GM12878 (cell line): ENCODE measurements at regions not wholly inside any gene's neighbourhood (a gene's known extent, or its start where the extent isn't known, plus 50 kb on each side); places are given as distances from the start of the nearest gene placed in this dataset.

ENCODE experiments used
- ATAC-seq: fragments of 200-7000 bp; cut with Tn5 transposase; 3 replicates; pipeline ENCODE4 v1.9.1; 2020; ENCODE audit warnings: mild to moderate bottlenecking, moderate library complexity
- BruUV-seq: library from RNA; stranded (reverse); fragments of 400-500 nt; replicated peaks from 2 replicates; lab custom pipeline; 2021; lab: Mats Ljungman, UMichigan
- CTCF ChIA-PET: fragments of 300-600 bp; sonication (Branson Sonifier 250); formaldehyde crosslinking; extraction: SDS; loops from one replicate; lab custom pipeline; 2021; ENCODE audit warnings: inconsistent platforms; lab: Yijun Ruan, JAX
- POLR2A ChIA-PET: fragments of 350-600 bp; formaldehyde crosslinking; extraction: SDS; loops from one replicate; lab custom pipeline; 2021; ENCODE audit warnings: inconsistent platforms; lab: Charles Lee
- RAD21 ChIA-PET: fragments of 300-600 bp; sonication (Branson Sonifier 250); formaldehyde crosslinking; loops from one replicate; lab custom pipeline; 2023; ENCODE audit warnings: antibody characterized with exemption; ENCODE audit not compliant: unreplicated experiment; lab: Charles Lee
- SMC1A ChIA-PET: fragments of 300-600 bp; sonication (Branson Sonifier 250); formaldehyde crosslinking; loops from one replicate; lab custom pipeline; 2023; ENCODE audit not compliant: unreplicated experiment, uncharacterized antibody; lab: Charles Lee
- DNase-seq: peaks from one replicate; pipeline ENCODE4 v3.0.0-alpha.2; 2011; ENCODE audit warnings: low read depth, low spot score
- FAIRE-seq: peaks from 3 replicates; lab custom pipeline; 2011; peaks lifted over from hg19 to GRCh38; lab: Jason Lieb, UNC
- H2AFZ ChIP-seq: 2 replicates; pipeline ENCODE4 v1.6.0; 2011; ENCODE audit warnings: low read depth, low read length, control low read depth; ENCODE audit not compliant: control insufficient read depth
- H3K27ac ChIP-seq: 2 replicates; pipeline ENCODE4 v1.5.1; 2011; ENCODE audit warnings: control low read depth; ENCODE audit not compliant: control insufficient read depth, insufficient read depth
- H3K27me3 ChIP-seq, 2 experiments: replicated peaks in 1 of 2; 2 replicates each; pipeline versions ENCODE4 v1.6.0 to v1.6.1; 2011; ENCODE audit warnings: low read length in 1 of 2; ENCODE audit not compliant: control insufficient read depth in 2 of 2, insufficient read depth in 2 of 2
- H3K36me3 ChIP-seq, 2 experiments: 2 replicates each; pipeline ENCODE4 v1.5.1; 2011; ENCODE audit warnings: low read length in 1 of 2; ENCODE audit not compliant: control insufficient read depth in 2 of 2, insufficient read depth in 2 of 2
- H3K4me1 ChIP-seq: 2 replicates; pipeline ENCODE4 v1.6.1; 2011; ENCODE audit warnings: mild to moderate bottlenecking, low read length, moderate library complexity, mixed read lengths; ENCODE audit not compliant: control insufficient read depth, insufficient read depth
- H3K4me2 ChIP-seq: 2 replicates; pipeline ENCODE4 v1.6.0; 2011; ENCODE audit warnings: control low read depth; ENCODE audit not compliant: control insufficient read depth, insufficient read depth
- H3K4me3 ChIP-seq: fragments of 200-600 bp; sonication (generic); 2 replicates; pipeline ENCODE4 v1.5.1; 2016
- H3K79me2 ChIP-seq: 2 replicates; pipeline ENCODE4 v1.6.0; 2011; ENCODE audit warnings: low read length; ENCODE audit not compliant: control insufficient read depth, insufficient read depth
- H3K9ac ChIP-seq: 2 replicates; pipeline ENCODE4 v1.8.0; 2011; ENCODE audit warnings: low read length, control low read depth, mixed read lengths; ENCODE audit not compliant: control insufficient read depth, insufficient read depth
- H3K9me3 ChIP-seq: replicated peaks from 3 replicates; pipeline ENCODE4 v1.5.1; 2011; ENCODE audit warnings: mild to moderate bottlenecking, low read length; ENCODE audit not compliant: control insufficient read depth, insufficient read depth
- H4K20me1 ChIP-seq: 2 replicates; pipeline ENCODE4 v1.6.0; 2011; ENCODE audit not compliant: control insufficient read depth, insufficient read depth
- ATF7 ChIP-seq: fragments of 450-650 bp; IDR thresholded peaks from 2 replicates; pipeline ENCODE4 v1.6.1; 2016; ENCODE audit warnings: low read depth, mild to moderate bottlenecking
- CBX5 ChIP-seq: sonication (generic); IDR thresholded peaks from 2 replicates; pipeline ENCODE4 v1.6.1; 2016; ENCODE audit warnings: low read depth, moderate library complexity, mild to moderate bottlenecking, inconsistent platforms
- PAX5 ChIP-seq: IDR thresholded peaks from 2 replicates; pipeline ENCODE4 v1.6.1; 2011; ENCODE audit warnings: low read depth, low read length, borderline replicate concordance
- POLR2AphosphoS5 ChIP-seq: IDR thresholded peaks from 2 replicates; pipeline ENCODE4 v1.6.1; 2011; ENCODE audit warnings: mild to moderate bottlenecking, low read length, inconsistent platforms
- SMARCA5 ChIP-seq: fragments of 450-650 bp; IDR thresholded peaks from 2 replicates; pipeline ENCODE4 v1.6.1; 2017; ENCODE audit warnings: mild to moderate bottlenecking
- SPI1 ChIP-seq: IDR thresholded peaks from 2 replicates; pipeline ENCODE4 v1.6.1; 2011; ENCODE audit warnings: low read depth, mild to moderate bottlenecking, low read length, moderate library complexity, borderline replicate concordance; ENCODE audit not compliant: insufficient read depth
- TCF7 ChIP-seq: IDR thresholded peaks from 2 replicates; pipeline ENCODE4 v1.6.1; 2014; ENCODE audit warnings: antibody characterized with exemption, borderline replicate concordance
- USF1 ChIP-seq: IDR thresholded peaks from 2 replicates; pipeline ENCODE4 v1.6.1; 2011; ENCODE audit warnings: borderline replicate concordance, low read depth, mild to moderate bottlenecking, moderate library complexity, mixed read lengths, low read length; ENCODE audit not compliant: insufficient read depth; ENCODE audit errors: extremely low read length
- YBX1 ChIP-seq: fragments of 450-650 bp; IDR thresholded peaks from 2 replicates; pipeline ENCODE4 v1.6.1; 2016; ENCODE audit warnings: antibody characterized with exemption
- ZBED1 ChIP-seq: IDR thresholded peaks from 2 replicates; pipeline ENCODE4 v1.6.1; 2016; ENCODE audit warnings: borderline replicate concordance
- ZBTB4 ChIP-seq: fragments of 450-650 bp; formaldehyde crosslinking; IDR thresholded peaks from 2 replicates; pipeline ENCODE4 v1.4.0; 2022; ENCODE audit warnings: mild to moderate bottlenecking, moderate library complexity
- ZNF274 ChIP-seq: IDR thresholded peaks from one replicate; pipeline ENCODE4 v1.8.0; 2011; ENCODE audit not compliant: insufficient read length, insufficient read depth
- whole genome bisulfite sequencing: methylation state at CpG from one replicate; pipeline ENCODE4 v1.1.6; 2016; ENCODE audit warnings: low lambda C conversion rate; ENCODE audit not compliant: insufficient replicate concordance, insufficient coverage; ENCODE audit errors: missing lambda C conversion rate; 5-methylcytosine and 5-hydroxymethylcytosine counted together
- in situ Hi-C: fragments of 300-500 bp; cut with MboI; formaldehyde crosslinking; loops from 9 replicates; pipeline ENCODE4 v1.14.3; 2018; ENCODE audit warnings: mixed read lengths
- intact Hi-C: fragments of 100-400 bp; cut with micrococcal nuclease; formaldehyde crosslinking; loops from one replicate; pipeline ENCODE4 v1.14.2; 2022; ENCODE audit not compliant: unreplicated experiment

- WGBS = 41% methylated on average over 4 of the region's 4 CpGs
- RAD21 ChIA-PET = no interaction called here
- SMC1A ChIA-PET = interaction anchor here (0.8 kb wide), 1 partner anchor 343 kb away, joined by 3 read pairs; no protein-coding TSS in a partner anchor
- intact Hi-C loops (no loop called here), in situ Hi-C loops (no loop called here)
- CTCF ChIA-PET = no interaction called here
- no peak overlapping the region for H3K27ac ChIP-seq
- TF ChIP-seq ZNF274 (no peak), ATF7 (peak; percentile 75), PAX5 (no peak)
- no peaks in the 10 kb centered on the region for H3K9me3 ChIP-seq
- H3K4me1 ChIP-seq = no peaks in the 10 kb centered on the region
- no TSS peak for BruUV-seq
- H2AFZ ChIP-seq = no peak overlapping the region
- no peaks in the 10 kb centered on the region for H3K27me3 ChIP-seq
- DNase-seq = no peak
- POLR2A ChIA-PET = no interaction called here
- no peak for FAIRE-seq
- no peak overlapping the region for H3K4me3 ChIP-seq
- H3K4me2 ChIP-seq = no peak overlapping the region
- H3K79me2 ChIP-seq = no peaks in the 10 kb centered on the region
- no peaks in the 10 kb centered on the region for H3K36me3 ChIP-seq
- H3K9ac ChIP-seq = no peak overlapping the region
- ATAC-seq = no peak
- H4K20me1 ChIP-seq = no peaks in the 10 kb centered on the region
Observed at GRCh38 chr9:14501366-14501765, 187.4 kb upstream of the NFIB start.

- no TSS peak for BruUV-seq
- H3K79me2 ChIP-seq = no peaks in the 10 kb centered on the region
- H3K27ac ChIP-seq = no peak overlapping the region
- no peak overlapping the region for H3K9ac ChIP-seq
- ATAC-seq = peak; percentile 34; the same call in 2 of the 3 replicates
- FAIRE-seq = no peak
- ChIA-PET RAD21 (interaction anchor here (0.9 kb wide), 1 partner anchor 161 kb away, joined by 3 read pairs; no protein-coding TSS in a partner anchor), SMC1A (no interaction called here), POLR2A (no interaction called here), CTCF (no interaction called here)
- no peak overlapping the region for H3K4me3 ChIP-seq
- 31% methylated on average over 9 of the region's 9 CpGs for WGBS
- no peaks in the 10 kb centered on the region for H3K9me3 ChIP-seq
- no peaks in the 10 kb centered on the region for H3K27me3 ChIP-seq
- intact Hi-C loops (no loop called here), in situ Hi-C loops (no loop called here)
- H4K20me1 ChIP-seq = no peaks in the 10 kb centered on the region
- no peak overlapping the region for H3K4me2 ChIP-seq
- H3K4me1 ChIP-seq = no peaks in the 10 kb centered on the region
- no peak for DNase-seq
- no peak overlapping the region for H2AFZ ChIP-seq
- H3K36me3 ChIP-seq = no peaks in the 10 kb centered on the region
- TF ChIP-seq YBX1 = no peak
- TF ChIP-seq POLR2AphosphoS5 = no peak
- no peak for TF ChIP-seq USF1
- no peak for TF ChIP-seq CBX5
- TF ChIP-seq ZBED1 = no peak
- no peak for TF ChIP-seq ZBTB4 (CRISPR knock-in tag)
- peak; percentile 50; the same call in 1 of the 2 replicates for TF ChIP-seq SPI1
- no peak for TF ChIP-seq TCF7
- no peak for TF ChIP-seq SMARCA5
Observed at GRCh38 chr9:14500705-14501104, 186.8 kb upstream of the NFIB start.
